Lower lobe of right lung (tissue), 2 donors: ENCODE measurements at regions not wholly inside any gene's neighbourhood (a gene's known extent, or its start where the extent isn't known, plus 50 kb on each side); places are given as distances from the start of the nearest gene placed in this dataset.

Experiments
- ATAC-seq, 2 donors: fragments of 200-7000 bp; cut with Tn5 transposase; one replicate each; pipeline ENCODE4 v1.9.1; 2020 to 2022; ENCODE audit warnings: mild to moderate bottlenecking in 2 of 2, moderate library complexity in 2 of 2
- DNase-seq: peaks from one replicate; pipeline ENCODE4 v3.0.0-alpha.2; 2020
- H3K27ac ChIP-seq: fragments of 200-600 bp; one replicate; pipeline ENCODE4 v1.8.0; 2022
- H3K27me3 ChIP-seq: fragments of 200-600 bp; one replicate; pipeline ENCODE4 v1.8.0; 2022; ENCODE audit warnings: low read depth
- H3K36me3 ChIP-seq: fragments of 200-600 bp; one replicate; pipeline ENCODE4 v1.8.0; 2022; ENCODE audit warnings: mild to moderate bottlenecking
- H3K4me1 ChIP-seq: fragments of 200-600 bp; one replicate; pipeline ENCODE4 v1.8.0; 2022
- H3K4me3 ChIP-seq: fragments of 200-600 bp; one replicate; pipeline ENCODE4 v1.8.0; 2022; ENCODE audit warnings: mild to moderate bottlenecking
- H3K9me3 ChIP-seq: fragments of 200-600 bp; one replicate; pipeline ENCODE4 v1.8.0; 2022
- intact Hi-C: fragments of 100-400 bp; cut with DNase I; formaldehyde crosslinking; loops from one replicate; pipeline ENCODE4 v1.11.0; 2022
- TF ChIP-seq, protein P1 (sequence below): fragments of 200-600 bp; IDR thresholded peaks from one replicate; pipeline ENCODE4 v1.8.0; 2022; ENCODE audit warnings: antibody characterized with exemption, mild to moderate bottlenecking
- donor health status: DM: no; HTN: yes; CAD: no; lungs with severe emphysema.

DNA sequence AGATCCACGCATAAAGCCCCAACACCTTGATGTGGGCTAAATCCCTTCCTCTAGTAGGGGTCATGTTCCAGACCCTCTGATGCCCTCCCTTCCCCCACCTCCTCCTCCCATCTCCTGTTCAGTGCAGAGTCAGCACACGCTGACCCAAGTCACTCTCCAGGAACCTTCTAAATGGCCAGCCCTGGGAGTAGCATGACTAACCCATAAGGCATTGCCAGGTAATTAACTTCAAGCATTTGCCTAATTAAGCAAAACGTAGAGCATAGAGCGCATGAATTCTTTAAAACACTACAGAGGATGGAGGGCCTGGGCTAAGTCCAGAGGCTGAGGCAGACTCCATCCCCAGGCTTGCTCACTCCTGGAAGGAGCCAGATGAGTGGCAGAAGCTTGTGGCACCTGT lies 276.3 kb upstream of the MSX2 start:
- ATAC-seq (no peak), DNase-seq (no peak)
- TF ChIP-seq, protein P1, sequence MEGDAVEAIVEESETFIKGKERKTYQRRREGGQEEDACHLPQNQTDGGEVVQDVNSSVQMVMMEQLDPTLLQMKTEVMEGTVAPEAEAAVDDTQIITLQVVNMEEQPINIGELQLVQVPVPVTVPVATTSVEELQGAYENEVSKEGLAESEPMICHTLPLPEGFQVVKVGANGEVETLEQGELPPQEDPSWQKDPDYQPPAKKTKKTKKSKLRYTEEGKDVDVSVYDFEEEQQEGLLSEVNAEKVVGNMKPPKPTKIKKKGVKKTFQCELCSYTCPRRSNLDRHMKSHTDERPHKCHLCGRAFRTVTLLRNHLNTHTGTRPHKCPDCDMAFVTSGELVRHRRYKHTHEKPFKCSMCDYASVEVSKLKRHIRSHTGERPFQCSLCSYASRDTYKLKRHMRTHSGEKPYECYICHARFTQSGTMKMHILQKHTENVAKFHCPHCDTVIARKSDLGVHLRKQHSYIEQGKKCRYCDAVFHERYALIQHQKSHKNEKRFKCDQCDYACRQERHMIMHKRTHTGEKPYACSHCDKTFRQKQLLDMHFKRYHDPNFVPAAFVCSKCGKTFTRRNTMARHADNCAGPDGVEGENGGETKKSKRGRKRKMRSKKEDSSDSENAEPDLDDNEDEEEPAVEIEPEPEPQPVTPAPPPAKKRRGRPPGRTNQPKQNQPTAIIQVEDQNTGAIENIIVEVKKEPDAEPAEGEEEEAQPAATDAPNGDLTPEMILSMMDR = no peak
- Histone ChIP-seq H3K4me1 (no peaks in the 10 kb centered on the region), H3K27me3 (peaks cover 12% of the 10 kb centered on the region), H3K36me3 (no peaks in the 10 kb centered on the region), H3K9me3 (no peaks in the 10 kb centered on the region), H3K27ac (no peak overlapping the region), H3K4me3 (no peak overlapping the region)
- intact Hi-C loops = no loop called here

DNA sequence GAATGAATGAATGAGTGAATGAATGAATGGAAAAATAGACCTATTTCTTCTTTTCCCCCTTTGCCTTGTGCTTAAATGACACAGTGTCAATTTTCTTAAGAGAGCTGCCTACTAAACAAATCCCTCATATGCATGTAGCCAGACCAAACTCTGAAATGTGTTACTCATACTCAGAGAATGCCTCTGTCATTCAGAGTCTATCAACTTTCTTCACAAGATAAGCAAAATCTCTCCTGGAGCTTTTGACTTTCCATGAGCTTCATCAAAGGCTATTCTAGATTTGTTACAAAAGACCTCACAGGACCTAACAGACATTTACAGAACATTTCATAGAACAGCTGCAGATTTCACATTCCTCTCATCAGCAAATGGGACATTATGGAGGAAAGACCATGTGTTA lies 275.7 kb upstream of the MSX2 start:
- H3K9me3 ChIP-seq = no peaks in the 10 kb centered on the region
- peaks cover 12% of the 10 kb centered on the region for H3K27me3 ChIP-seq
- TF ChIP-seq, protein P1 = no peak
- no peaks in the 10 kb centered on the region for H3K4me1 ChIP-seq
- H3K36me3 ChIP-seq = no peaks in the 10 kb centered on the region
- DNase-seq = no peak
- H3K27ac ChIP-seq = no peak overlapping the region
- H3K4me3 ChIP-seq = no peak overlapping the region
- no peak for ATAC-seq
- intact Hi-C loops = no loop called here

DNA sequence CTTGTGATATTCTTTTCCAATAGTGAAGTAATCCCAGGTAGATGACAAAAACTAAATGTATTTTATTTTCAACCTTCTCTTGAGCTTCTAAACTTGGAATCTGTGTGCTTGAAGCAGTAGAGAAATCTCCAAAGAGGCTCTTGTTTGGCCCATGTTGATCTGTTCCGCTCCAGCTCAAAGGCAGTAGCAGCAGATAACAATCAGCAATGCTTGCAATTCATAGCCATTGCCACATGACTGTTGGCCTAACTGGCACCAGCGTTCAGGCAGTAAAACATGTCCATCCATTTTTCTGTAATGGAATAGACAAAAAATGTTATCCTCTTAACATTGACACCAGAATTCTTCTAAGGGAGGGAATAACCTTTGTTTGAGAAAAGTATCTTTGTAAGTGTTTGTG lies 270.7 kb upstream of the MSX2 start:
- no peak for DNase-seq
- intact Hi-C loops = no loop called here
- Histone ChIP-seq H3K4me1 (no peaks in the 10 kb centered on the region), H3K9me3 (no peaks in the 10 kb centered on the region), H3K27me3 (no peaks in the 10 kb centered on the region), H3K4me3 (no peak overlapping the region), H3K36me3 (no peaks in the 10 kb centered on the region), H3K27ac (no peak overlapping the region)
- TF ChIP-seq, protein P1 = no peak
- ATAC-seq = no peak

DNA sequence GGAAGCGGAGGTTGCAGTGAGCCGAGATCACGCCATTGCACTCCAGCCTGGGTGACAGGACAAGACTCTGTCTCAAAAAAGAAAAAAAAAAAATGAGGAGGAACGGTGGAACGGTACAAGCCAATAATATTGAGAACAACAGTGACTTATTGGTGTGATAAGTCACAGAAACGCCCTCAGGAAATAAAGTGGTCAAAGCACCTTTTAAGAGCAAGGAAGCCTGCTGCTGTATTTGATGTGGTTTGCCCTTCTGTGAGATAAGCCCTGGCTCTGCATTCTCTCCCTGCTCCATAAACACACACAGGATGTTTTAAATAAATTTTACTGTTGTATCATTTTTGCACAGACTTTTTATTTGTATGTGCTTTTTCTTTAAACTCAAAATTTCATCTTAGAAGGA lies 269.9 kb upstream of the MSX2 start:
- Histone ChIP-seq H3K9me3 (no peaks in the 10 kb centered on the region), H3K27ac (no peak overlapping the region), H3K36me3 (no peaks in the 10 kb centered on the region), H3K4me3 (no peak overlapping the region), H3K4me1 (no peaks in the 10 kb centered on the region), H3K27me3 (no peaks in the 10 kb centered on the region)
- TF ChIP-seq, protein P1 = no peak
- DNase-seq (no peak), ATAC-seq (no peak)
- intact Hi-C loops = no loop called here

DNA sequence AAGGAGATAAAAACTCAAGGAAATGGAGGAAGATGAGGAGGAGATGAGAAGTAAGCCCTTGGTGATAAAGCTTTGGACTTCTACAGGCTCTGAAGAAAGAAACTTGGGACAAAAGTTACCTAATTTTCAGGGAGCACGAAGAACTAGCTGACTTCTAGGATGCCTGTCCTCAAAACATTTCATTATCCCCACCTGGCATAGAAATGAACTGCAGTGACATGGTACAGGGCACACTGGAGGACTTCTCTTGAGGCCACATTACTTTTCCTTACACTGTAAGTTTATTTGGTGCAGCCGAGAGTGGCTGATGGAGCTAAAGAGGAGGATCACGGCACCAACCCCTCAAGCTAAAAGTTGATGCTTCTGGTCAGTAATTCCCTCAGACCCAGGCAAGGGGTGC lies 269.5 kb upstream of the MSX2 start:
- intact Hi-C loops = no loop called here
- no peak for ATAC-seq
- no peak for DNase-seq
- Histone ChIP-seq H3K36me3 (no peaks in the 10 kb centered on the region), H3K4me3 (no peak overlapping the region), H3K9me3 (no peaks in the 10 kb centered on the region), H3K27me3 (no peaks in the 10 kb centered on the region), H3K4me1 (no peaks in the 10 kb centered on the region), H3K27ac (no peak overlapping the region)
- TF ChIP-seq, protein P1 = no peak

DNA sequence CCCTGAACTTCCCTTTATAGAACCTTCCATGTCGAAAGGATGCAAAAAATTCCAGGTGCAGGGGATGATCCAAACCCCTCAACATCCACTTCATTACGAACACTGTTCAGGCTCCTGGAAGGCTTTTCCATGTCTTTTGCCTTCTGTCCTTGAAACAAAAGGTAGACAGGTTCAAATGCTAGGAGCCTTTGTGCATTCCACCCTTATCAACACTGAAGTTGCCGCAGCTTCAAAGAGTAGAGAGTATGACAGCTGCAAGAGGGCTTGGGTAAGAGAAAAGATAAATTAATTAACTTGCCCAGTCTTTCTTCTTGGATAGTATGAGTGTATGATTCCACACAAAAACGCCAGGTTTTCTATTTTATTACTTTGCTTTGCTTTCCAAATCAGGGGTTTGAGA lies 269.1 kb upstream of the MSX2 start:
- no peaks in the 10 kb centered on the region for H3K36me3 ChIP-seq
- H3K4me3 ChIP-seq = no peak overlapping the region
- no peaks in the 10 kb centered on the region for H3K4me1 ChIP-seq
- no peaks in the 10 kb centered on the region for H3K27me3 ChIP-seq
- DNase-seq (no peak), ATAC-seq (no peak)
- TF ChIP-seq, protein P1 = no peak
- H3K9me3 ChIP-seq = no peaks in the 10 kb centered on the region
- intact Hi-C loops = no loop called here
- no peak overlapping the region for H3K27ac ChIP-seq
